ENCODE measurements at regions not wholly inside any gene's neighbourhood (a gene's known extent, or its start where the extent isn't known, plus 50 kb on each side); places are given as distances from the start of the nearest gene placed in this dataset.

GRCh38 chr10:128627811-128628210 is 501.6 kb upstream of the MKI67 start:
- intact Hi-C loops (cut with micrococcal nuclease), result no loop called here
- POLR2A ChIA-PET, result no interaction called here
- H3K36me3 Mint-ChIP-seq (ENCODE audit: low read depth), result no peaks in the 10 kb centered on the region

GRCh38 chr10:128628252-128628651 is 502.0 kb upstream of the MKI67 start:
- no peaks in the 10 kb centered on the region for H3K36me3 Mint-ChIP-seq (ENCODE audit: low read depth)
- H3K4me1 Mint-ChIP-seq, result no peaks in the 10 kb centered on the region
- no peak overlapping the region for H3K4me3 Mint-ChIP-seq
- no peak overlapping the region for H3K27ac Mint-ChIP-seq
- intact Hi-C loops (cut with micrococcal nuclease), result no loop called here
- ChIA-PET POLR2A (no interaction called here), CTCF (no interaction called here)
- no peak for DNase-seq
- H3K9me3 Mint-ChIP-seq, result no peaks in the 10 kb centered on the region
- H3K27me3 Mint-ChIP-seq, result peaks cover 2% of the 10 kb centered on the region
- no peak for ATAC-seq (ENCODE audit: low read depth)
- no peak for TF ChIP-seq CTCF (IDR thresholded peaks at IDR 0.05)

More at GRCh38 chr10:128627811-128628210, 501.6 kb upstream of the MKI67 start:
- CTCF ChIA-PET, result no interaction called here
- H3K27me3 Mint-ChIP-seq, result peaks cover 2% of the 10 kb centered on the region
- H3K4me3 Mint-ChIP-seq, result no peak overlapping the region
- TF ChIP-seq CTCF (IDR thresholded peaks at IDR 0.05), result no peak
- H3K4me1 Mint-ChIP-seq, result no peaks in the 10 kb centered on the region
- H3K9me3 Mint-ChIP-seq, result no peaks in the 10 kb centered on the region
- ATAC-seq (ENCODE audit: low read depth) (no peak), DNase-seq (no peak)
- no peak overlapping the region for H3K27ac Mint-ChIP-seq

- CTCF ChIA-PET, result no interaction called here
- no peak overlapping the region for H3K4me3 Mint-ChIP-seq
- no peaks in the 10 kb centered on the region for H3K9me3 Mint-ChIP-seq
- peaks cover 2% of the 10 kb centered on the region for H3K27me3 Mint-ChIP-seq
- POLR2A ChIA-PET, result no interaction called here
- DNase-seq (no peak), ATAC-seq (ENCODE audit: low read depth) (no peak)
- no peak overlapping the region for H3K27ac Mint-ChIP-seq
- intact Hi-C loops (cut with micrococcal nuclease), result no loop called here
- H3K4me1 Mint-ChIP-seq, result no peaks in the 10 kb centered on the region
- TF ChIP-seq CTCF (IDR thresholded peaks at IDR 0.05), result no peak
- H3K36me3 Mint-ChIP-seq (ENCODE audit: low read depth), result no peaks in the 10 kb centered on the region
Measured at GRCh38 chr10:128629111-128630096, 503.2 kb upstream of the MKI67 start.

- Mint-ChIP-seq H3K27me3 (peaks cover 4% of the 10 kb centered on the region), H3K4me3 (no peak overlapping the region), H3K4me1 (no peaks in the 10 kb centered on the region), H3K36me3 (ENCODE audit: low read depth) (no peaks in the 10 kb centered on the region), H3K9me3 (no peaks in the 10 kb centered on the region), H3K27ac (no peak overlapping the region)
- DNase-seq (no peak), ATAC-seq (ENCODE audit: low read depth) (no peak)
- ChIA-PET POLR2A (no interaction called here), CTCF (no interaction called here)
- TF ChIP-seq CTCF (IDR thresholded peaks at IDR 0.05), result no peak
- intact Hi-C loops (cut with micrococcal nuclease), result no loop called here
Measured at GRCh38 chr10:128630787-128631252, 504.6 kb upstream of the MKI67 start.

- no peak overlapping the region for H3K4me3 Mint-ChIP-seq
- DNase-seq (no peak), ATAC-seq (ENCODE audit: low read depth) (no peak)
- CTCF ChIA-PET, result no interaction called here
- H3K9me3 Mint-ChIP-seq, result peaks cover 2% of the 10 kb centered on the region
- POLR2A ChIA-PET, result no interaction called here
- no peak for TF ChIP-seq CTCF (IDR thresholded peaks at IDR 0.05)
- intact Hi-C loops (cut with micrococcal nuclease), result no loop called here
- no peak overlapping the region for H3K27ac Mint-ChIP-seq
- H3K4me1 Mint-ChIP-seq, result no peaks in the 10 kb centered on the region
- H3K36me3 Mint-ChIP-seq (ENCODE audit: low read depth), result no peaks in the 10 kb centered on the region
- H3K27me3 Mint-ChIP-seq, result peaks cover 4% of the 10 kb centered on the region
Measured at GRCh38 chr10:128631801-128632241, 505.6 kb upstream of the MKI67 start.
